Mucosa of rectum (tissue), 2 donors: ENCODE measurements at regions not wholly inside any gene's neighbourhood (a gene's known extent, or its start where the extent isn't known, plus 50 kb on each side); places are given as distances from the start of the nearest gene placed in this dataset.

ENCODE experiments used
- H3K27ac ChIP-seq, 2 donors: one replicate each; pipeline ENCODE4 v1.7.0; 2013; ENCODE audit warnings: inconsistent platforms in 2 of 2, low read depth in 2 of 2, low read length in 2 of 2
- H3K27me3 ChIP-seq, 2 donors: one replicate each; pipeline ENCODE4 v1.7.0; 2013; ENCODE audit warnings: low read length in 2 of 2; ENCODE audit not compliant: control insufficient read depth in 2 of 2, insufficient read depth in 2 of 2
- H3K36me3 ChIP-seq, 2 donors: one replicate each; pipeline ENCODE4 v1.7.0; 2013; ENCODE audit warnings: low read length in 2 of 2; ENCODE audit not compliant: control insufficient read depth in 2 of 2, insufficient read depth in 2 of 2
- H3K4me1 ChIP-seq, 2 donors: one replicate each; pipeline ENCODE4 v1.7.0; 2013; ENCODE audit warnings: low read length in 2 of 2, mild to moderate bottlenecking in 1 of 2; ENCODE audit not compliant: control insufficient read depth in 2 of 2, insufficient read depth in 2 of 2
- H3K4me3 ChIP-seq, 2 donors: one replicate each; pipeline ENCODE4 v1.7.0; 2013; ENCODE audit warnings: low read length in 2 of 2
- H3K9ac ChIP-seq, 2 donors: one replicate each; pipeline ENCODE4 v1.7.0; 2013; ENCODE audit warnings: low read length in 2 of 2, low read depth in 1 of 2, mild to moderate bottlenecking in 1 of 2
- H3K9me3 ChIP-seq, 2 donors: one replicate each; pipeline ENCODE4 v1.7.0; 2013; ENCODE audit warnings: low read length in 2 of 2; ENCODE audit not compliant: control insufficient read depth in 2 of 2
- donor health status: healthy.
- donor health status: Normal muscosa, but diverticular disease.

- Histone ChIP-seq H3K27ac (no peak overlapping the region), H3K4me1 (no peaks in the 10 kb centered on the region), H3K27me3 (no peaks in the 10 kb centered on the region), H3K9me3 (no peaks in the 10 kb centered on the region), H3K4me3 (no peak overlapping the region), H3K9ac (no peak overlapping the region), H3K36me3 (no peaks in the 10 kb centered on the region)
Observed at GRCh38 chr4:17310269-17310652, 201.6 kb downstream of the QDPR start.

- Histone ChIP-seq H3K9me3 (no peaks in the 10 kb centered on the region), H3K4me1 (no peaks in the 10 kb centered on the region), H3K27me3 (no peaks in the 10 kb centered on the region), H3K36me3 (no peaks in the 10 kb centered on the region), H3K9ac (no peak overlapping the region), H3K4me3 (no peak overlapping the region), H3K27ac (no peak overlapping the region)
Observed at GRCh38 chr4:17309567-17310268, 202.2 kb downstream of the QDPR start.

GRCh38 chr4:17301869-17302268, 210.0 kb downstream of the QDPR start:
- Histone ChIP-seq H3K9me3 (no peaks in the 10 kb centered on the region), H3K9ac (no peak overlapping the region), H3K4me3 (no peak overlapping the region), H3K27me3 (no peaks in the 10 kb centered on the region), H3K36me3 (no peaks in the 10 kb centered on the region), H3K4me1 (no peaks in the 10 kb centered on the region), H3K27ac (no peak overlapping the region)

GRCh38 chr4:17301266-17301665, 210.6 kb downstream of the QDPR start:
- Histone ChIP-seq H3K27ac (no peak overlapping the region), H3K36me3 (no peaks in the 10 kb centered on the region), H3K4me1 (no peaks in the 10 kb centered on the region), H3K9ac (no peak overlapping the region), H3K9me3 (no peaks in the 10 kb centered on the region), H3K4me3 (no peak overlapping the region), H3K27me3 (no peaks in the 10 kb centered on the region)

- Histone ChIP-seq H3K9me3 (no peaks in the 10 kb centered on the region), H3K36me3 (no peaks in the 10 kb centered on the region), H3K27ac (no peak overlapping the region)
Observed at GRCh38 chr4:17296921-17297890, 214.7 kb downstream of the QDPR start.

GRCh38 chr4:17293901-17294300, 218.0 kb downstream of the QDPR start:
- Histone ChIP-seq H3K27ac (no peak overlapping the region), H3K9ac (no peak overlapping the region), H3K4me3 (no peak overlapping the region), H3K9me3 (no peaks in the 10 kb centered on the region), H3K4me1 (no peaks in the 10 kb centered on the region), H3K36me3 (no peaks in the 10 kb centered on the region), H3K27me3 (no peaks in the 10 kb centered on the region)

More at GRCh38 chr4:17296921-17297890, 214.7 kb downstream of the QDPR start:
- Histone ChIP-seq H3K9ac (no peak overlapping the region), H3K27me3 (no peaks in the 10 kb centered on the region), H3K4me3 (no peak overlapping the region), H3K4me1 (no peaks in the 10 kb centered on the region)

- Histone ChIP-seq H3K36me3 (no peaks in the 10 kb centered on the region), H3K27me3 (no peaks in the 10 kb centered on the region), H3K9ac (no peak overlapping the region), H3K9me3 (no peaks in the 10 kb centered on the region), H3K27ac (no peak overlapping the region), H3K4me1 (no peaks in the 10 kb centered on the region), H3K4me3 (no peak overlapping the region)
Observed at GRCh38 chr4:17288151-17288550, 223.7 kb downstream of the QDPR start.

- no peaks in the 10 kb centered on the region for H3K27me3 ChIP-seq
- no peaks in the 10 kb centered on the region for H3K36me3 ChIP-seq
- H3K9ac ChIP-seq = no peak overlapping the region
- H3K27ac ChIP-seq = no peak overlapping the region
- no peak overlapping the region for H3K4me3 ChIP-seq
- no peaks in the 10 kb centered on the region for H3K9me3 ChIP-seq
- H3K4me1 ChIP-seq = no peaks in the 10 kb centered on the region
Observed at GRCh38 chr4:17286752-17287460, 225.0 kb downstream of the QDPR start.

- no peaks in the 10 kb centered on the region for H3K27me3 ChIP-seq
- no peak overlapping the region for H3K4me3 ChIP-seq
- H3K9ac ChIP-seq = no peak overlapping the region
Observed at GRCh38 chr4:17285747-17286146, 226.1 kb downstream of the QDPR start.

More at GRCh38 chr4:17285747-17286146, 226.1 kb downstream of the QDPR start:
- H3K4me1 ChIP-seq = no peaks in the 10 kb centered on the region
- H3K9me3 ChIP-seq = no peaks in the 10 kb centered on the region
- H3K27ac ChIP-seq = no peak overlapping the region
- no peaks in the 10 kb centered on the region for H3K36me3 ChIP-seq
